Dedifferentiated amniotic fluid mesenchymal stem cell (primary cell): ENCODE measurements at regions not wholly inside any gene's neighbourhood (a gene's known extent, or its start where the extent isn't known, plus 50 kb on each side); places are given as distances from the start of the nearest gene placed in this dataset.
"Not testable (repeated sequence)": the region's sequence is repeated elsewhere in the genome, so short reads cannot be mapped to it uniquely, and the experiment has no call there.

Experiments used
- DNase-seq: peaks from one replicate; pipeline ENCODE4 v3.0.0-alpha.2; 2016; ENCODE audit errors: extremely low spot score

GRCh38 chr5:96133341-96134079, 171.9 kb upstream of the ELL2 start:
- no peak for DNase-seq

- no peak for DNase-seq
These were observed 167.6 kb upstream of the ELL2 start for GRCh38 chr5:96129276-96129675.

DNA sequence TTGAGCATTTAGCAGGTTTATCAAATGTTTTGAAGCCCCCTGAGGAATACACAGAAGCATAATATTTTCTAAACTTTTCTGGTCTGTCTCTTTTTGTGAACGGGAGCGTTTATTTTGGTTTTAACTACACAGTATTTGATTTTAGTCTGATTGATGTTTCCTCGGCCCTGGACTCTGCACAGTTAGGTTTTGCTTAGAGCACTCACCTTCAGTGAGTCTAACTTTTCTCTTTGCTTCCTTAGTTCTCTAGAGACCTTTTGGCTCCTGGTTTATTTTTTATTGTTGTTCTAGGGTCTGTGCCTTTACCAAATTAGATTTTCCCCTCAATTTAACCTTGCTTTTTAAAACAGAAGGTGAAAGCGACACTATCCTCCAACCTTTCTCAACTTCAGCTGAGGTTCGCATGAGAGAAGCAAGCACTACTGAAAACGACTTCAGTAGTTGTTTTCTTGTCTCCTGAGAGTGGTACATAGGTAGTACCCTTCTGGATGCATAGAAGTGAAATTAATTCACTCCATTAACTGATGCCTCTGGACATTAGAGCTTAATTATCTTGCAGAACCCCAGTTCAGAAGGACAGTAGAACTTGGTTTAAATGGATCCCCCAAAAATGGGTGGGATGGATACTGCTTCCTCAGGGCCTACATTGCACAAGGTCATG, 166.7 kb upstream of the ELL2 start:
- no peak for DNase-seq

GRCh38 chr5:96127538-96127937, 165.9 kb upstream of the ELL2 start:
- no peak for DNase-seq

DNA sequence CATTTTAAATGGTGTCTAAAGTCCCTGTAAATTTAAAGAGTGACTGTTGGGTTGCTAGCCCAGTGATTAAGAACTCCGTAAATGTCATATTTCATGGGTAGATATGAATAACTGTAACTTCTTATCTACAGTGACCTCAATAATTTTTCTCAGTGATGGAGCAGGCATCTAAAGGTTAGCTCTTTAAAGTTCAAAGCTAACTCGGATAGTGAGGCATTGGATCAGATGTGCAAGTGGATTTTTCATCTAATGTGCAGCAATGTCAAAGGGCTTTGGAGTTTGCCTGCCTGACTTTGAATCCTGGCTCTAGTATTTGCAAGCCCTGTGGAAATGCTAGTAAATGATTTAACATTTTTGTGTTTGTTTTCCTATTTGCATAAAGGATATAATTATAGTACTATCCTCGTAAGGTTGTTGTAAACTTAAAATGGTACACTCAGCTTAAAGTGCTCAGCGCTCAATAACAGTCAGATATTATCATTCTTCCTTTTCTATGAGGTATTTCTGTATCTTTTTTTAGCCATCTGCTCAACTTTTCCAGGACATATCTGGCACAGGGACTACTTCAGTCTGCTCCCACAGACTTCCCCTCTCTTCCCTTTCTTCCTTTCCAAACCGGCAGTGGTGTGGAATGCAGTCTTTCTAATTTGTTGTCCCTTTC, 163.7 kb upstream of the ELL2 start:
- DNase-seq = no peak

- DNase-seq = no peak
These were observed 162.9 kb upstream of the ELL2 start for GRCh38 chr5:96124589-96124988.

GRCh38 chr5:96123418-96123817, 161.8 kb upstream of the ELL2 start:
- DNase-seq = no peak

DNA sequence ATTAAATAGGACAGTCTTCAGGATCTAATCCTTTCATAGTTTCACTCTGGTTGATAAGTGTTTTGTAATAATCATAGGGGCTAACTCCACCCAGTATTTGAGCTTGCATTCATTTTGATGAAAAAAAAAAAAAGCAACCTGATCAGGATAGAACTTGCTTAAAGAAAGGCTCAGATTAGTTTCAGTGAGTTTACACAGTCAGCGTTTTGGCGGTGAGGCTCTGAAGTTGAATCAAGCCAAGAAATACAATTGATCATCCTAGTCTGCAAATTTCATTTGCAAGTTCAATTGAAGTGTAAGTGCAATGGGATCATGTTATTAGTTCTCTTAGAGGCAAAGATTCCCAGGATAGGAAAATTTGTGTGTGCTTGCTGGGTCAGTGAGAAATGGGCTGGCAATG, 159.7 kb upstream of the ELL2 start:
- DNase-seq = no peak

DNA sequence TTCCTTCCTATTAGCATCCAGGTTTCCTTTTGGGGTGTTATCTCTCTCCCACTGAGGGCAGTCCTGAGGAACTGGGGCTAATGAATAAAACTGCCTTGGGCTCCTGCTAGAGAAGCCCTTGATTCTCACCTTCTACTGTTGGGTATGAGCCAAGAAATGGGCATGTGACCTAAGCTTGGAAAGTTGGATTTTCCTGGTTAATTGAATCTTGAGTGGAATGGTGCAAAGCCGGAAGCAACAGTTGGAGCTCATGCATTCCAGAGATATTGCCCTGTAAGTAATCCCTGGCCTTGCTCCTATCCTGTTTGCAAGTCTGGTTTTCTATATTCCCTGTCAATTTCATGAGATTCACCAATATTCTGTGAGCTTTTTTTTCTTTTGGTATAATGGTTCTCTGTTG, 158.5 kb upstream of the ELL2 start:
- no peak for DNase-seq

GRCh38 chr5:96117771-96118651, 156.4 kb upstream of the ELL2 start:
- DNase-seq = peak; percentile 37

DNA sequence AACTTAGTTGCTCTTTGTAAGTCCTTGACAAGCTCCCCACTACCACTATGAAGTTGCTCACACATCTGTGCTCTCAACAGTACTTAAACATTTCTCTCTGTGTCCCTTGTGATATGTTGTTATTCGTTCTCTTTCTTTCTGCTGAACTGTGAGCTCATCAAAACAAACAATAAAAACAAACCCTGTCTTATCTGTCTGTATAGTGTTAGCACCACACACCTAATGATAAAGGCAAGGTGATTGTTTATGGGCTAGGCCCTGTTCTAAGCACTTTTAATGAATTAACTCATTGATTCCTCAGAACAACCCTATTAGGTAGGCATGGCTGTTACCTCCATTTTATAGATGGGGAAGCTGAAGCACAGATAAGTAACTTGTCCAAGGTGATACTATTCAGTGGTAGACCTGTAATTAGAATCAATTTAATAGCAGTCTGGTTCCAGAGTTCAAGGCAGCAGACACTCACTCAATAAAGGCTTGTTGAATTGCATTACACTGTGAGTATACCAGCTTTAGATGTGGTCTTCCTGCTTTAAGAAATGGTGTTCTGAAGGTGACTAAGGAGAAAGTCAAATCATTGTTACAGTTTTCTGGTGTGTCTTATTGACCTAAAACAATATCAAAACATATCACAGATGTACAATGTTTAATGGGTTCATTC, 153.6 kb upstream of the ELL2 start:
- no peak for DNase-seq

- no peak for DNase-seq
These were observed 153.1 kb upstream of the ELL2 start for GRCh38 chr5:96114736-96115135.

GRCh38 chr5:96113170-96113939, 151.7 kb upstream of the ELL2 start:
- no peak for DNase-seq

DNA sequence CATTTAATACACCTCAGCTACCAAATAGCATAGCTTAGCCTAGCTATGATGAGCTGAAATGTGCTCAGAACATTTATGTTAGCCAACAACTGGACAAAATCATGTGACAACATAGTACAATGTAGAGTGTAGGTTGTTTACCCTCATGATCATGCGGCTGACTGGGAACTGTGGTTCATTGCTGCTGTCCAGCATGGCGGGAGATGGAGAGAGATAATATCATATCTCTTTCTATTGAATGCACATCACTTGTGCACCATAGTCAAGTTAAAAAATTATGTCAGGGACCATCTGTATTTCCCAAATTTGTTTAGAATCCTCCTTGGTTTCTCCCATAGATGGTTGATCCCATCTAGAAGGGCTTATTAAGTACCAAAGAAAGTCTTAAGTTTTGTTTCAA, 151.1 kb upstream of the ELL2 start:
- DNase-seq = no peak

DNA sequence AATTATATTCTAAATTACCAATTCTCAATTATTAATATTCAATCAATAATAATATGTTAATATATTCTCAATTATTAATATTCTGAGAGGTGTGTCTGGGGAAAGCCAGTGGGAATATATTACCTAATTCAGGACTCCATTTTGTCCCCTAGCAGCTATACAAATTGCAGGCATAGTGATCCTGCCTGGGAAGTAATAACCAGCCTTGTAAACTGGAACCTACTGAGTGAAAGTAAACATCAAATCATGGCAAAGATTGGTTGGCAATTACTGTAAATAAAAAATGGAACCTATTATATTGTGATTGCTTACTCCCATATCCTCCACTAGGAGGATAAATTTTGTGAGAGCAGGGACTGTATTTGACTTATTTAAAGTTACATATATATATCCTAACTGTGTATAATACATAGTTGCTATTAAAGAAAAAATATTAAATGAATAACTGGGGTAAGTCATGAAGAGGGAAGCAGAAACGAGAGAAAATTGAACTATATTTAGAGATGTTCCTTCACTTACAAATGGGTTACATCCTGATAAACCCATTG, 150.5 kb upstream of the ELL2 start:
- DNase-seq = no peak

DNA sequence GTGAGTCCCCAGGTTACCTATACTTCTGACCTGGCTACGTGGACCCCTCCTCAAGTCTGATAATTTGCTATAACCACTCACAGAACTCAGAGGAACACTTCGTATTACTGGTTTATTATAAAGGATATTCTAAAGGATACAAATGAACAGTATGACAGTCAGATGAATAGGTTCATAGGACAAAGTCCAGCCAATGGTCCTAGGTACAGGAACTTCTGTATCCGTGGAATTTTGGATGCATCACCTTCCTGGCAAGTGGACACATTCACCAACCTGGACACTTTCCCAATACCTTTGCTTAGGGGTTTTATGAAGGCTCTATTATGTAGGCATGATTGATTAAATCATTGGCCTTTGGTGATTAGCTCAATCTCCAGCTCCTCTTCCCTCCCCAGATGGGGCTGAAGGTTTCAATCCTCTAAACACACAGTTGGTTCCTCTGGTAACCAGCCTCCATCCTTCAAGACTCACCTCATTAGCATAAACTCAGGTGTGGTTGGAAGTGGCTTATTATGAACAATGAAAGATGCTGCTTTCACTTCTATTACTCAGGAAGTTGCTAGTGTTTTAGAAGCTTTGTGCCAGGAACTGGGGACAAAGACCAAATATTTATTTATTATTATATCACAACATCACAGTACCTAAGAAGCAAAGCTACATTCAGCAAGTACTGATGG, 149.6 kb upstream of the ELL2 start:
- no peak for DNase-seq

DNA sequence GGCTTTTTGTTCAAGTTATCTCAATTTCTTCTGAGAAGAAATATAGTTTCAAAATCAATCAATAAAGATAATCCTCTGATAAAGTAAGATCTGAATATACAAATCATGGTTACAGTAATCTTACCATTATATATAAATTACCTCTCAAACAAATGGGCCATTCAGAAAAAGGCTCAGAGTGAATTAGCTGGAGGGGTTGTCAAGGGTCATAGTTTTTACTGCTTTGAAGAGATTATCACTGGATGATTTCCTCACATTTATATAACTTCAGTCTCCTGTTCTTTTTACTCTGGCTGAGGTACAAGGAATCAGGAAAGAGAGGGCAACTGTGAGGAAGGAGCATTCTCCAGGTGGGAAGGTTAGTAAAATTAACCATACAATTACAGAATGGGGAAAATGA, 148.6 kb upstream of the ELL2 start:
- no peak for DNase-seq

DNA sequence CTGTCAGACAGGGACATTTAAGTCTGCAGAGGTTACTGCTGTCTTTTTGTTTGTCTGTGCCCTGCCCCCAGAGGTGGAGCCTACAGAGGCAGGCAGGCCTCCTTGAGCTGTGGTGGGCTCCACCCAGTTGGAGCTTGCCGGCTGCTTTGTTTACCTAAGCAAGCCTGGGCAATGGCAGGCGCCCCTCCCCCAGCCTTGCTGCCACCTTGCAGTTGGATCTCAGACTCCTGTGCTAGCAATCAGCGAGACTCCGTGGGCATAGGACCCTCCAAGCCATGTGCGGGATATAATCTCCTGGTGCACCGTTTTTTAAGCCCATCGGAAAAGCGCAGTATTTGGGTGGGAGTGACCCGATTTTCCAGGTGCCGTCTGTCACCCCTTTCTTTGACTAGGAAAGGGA, 147.0 kb upstream of the ELL2 start:
- not testable (repeated sequence) for DNase-seq

GRCh38 chr5:96103829-96104228, 142.2 kb upstream of the ELL2 start:
- DNase-seq = not testable (repeated sequence)
